DOHH2 (cell line): ENCODE measurements at regions not wholly inside any gene's neighbourhood (a gene's known extent, or its start where the extent isn't known, plus 50 kb on each side); places are given as distances from the start of the nearest gene placed in this dataset.

Experiments
- EZH2phosphoT487 ChIP-seq: fragments of 200-600 bp; sonication (generic); IDR thresholded peaks from 2 replicates; pipeline ENCODE4 v1.6.1; 2017; ENCODE audit warnings: borderline replicate concordance, mild to moderate bottlenecking, antibody characterized with exemption, low read length, moderate library complexity, mixed read lengths
- TF ChIP-seq, protein P1 (sequence below): fragments of 200-600 bp; sonication (generic); IDR thresholded peaks from one replicate; pipeline ENCODE4 v1.5.1; 2014; ENCODE audit warnings: antibody characterized with exemption, mild to moderate bottlenecking, low read depth, low read length; ENCODE audit not compliant: poor library complexity, severe bottlenecking

DNA sequence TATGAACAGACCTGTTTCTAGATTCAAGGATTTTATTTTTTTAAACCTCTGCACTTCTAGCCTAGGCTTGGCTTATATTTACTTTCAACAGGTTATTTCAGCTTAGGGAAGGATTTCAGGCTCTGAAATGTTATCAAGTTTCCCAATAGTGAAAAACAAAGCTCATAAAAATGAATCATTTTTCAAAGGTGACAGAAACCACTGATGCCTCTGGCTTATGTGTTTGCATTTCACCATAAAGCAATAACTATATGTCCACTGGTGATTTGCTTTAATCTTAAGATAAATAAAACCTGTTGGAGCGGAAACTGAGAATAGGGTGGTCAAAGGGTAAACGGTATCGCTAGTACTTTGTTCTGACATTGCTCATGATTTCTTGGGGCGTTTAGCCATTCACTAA lies 141.2 kb upstream of the LRIG1 start:
- TF ChIP-seq, protein P1, sequence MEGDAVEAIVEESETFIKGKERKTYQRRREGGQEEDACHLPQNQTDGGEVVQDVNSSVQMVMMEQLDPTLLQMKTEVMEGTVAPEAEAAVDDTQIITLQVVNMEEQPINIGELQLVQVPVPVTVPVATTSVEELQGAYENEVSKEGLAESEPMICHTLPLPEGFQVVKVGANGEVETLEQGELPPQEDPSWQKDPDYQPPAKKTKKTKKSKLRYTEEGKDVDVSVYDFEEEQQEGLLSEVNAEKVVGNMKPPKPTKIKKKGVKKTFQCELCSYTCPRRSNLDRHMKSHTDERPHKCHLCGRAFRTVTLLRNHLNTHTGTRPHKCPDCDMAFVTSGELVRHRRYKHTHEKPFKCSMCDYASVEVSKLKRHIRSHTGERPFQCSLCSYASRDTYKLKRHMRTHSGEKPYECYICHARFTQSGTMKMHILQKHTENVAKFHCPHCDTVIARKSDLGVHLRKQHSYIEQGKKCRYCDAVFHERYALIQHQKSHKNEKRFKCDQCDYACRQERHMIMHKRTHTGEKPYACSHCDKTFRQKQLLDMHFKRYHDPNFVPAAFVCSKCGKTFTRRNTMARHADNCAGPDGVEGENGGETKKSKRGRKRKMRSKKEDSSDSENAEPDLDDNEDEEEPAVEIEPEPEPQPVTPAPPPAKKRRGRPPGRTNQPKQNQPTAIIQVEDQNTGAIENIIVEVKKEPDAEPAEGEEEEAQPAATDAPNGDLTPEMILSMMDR = no peak
- TF ChIP-seq EZH2phosphoT487 = no peak
